Activated CD8-positive, alpha-beta T cell treated with anti-CD3 and anti-CD28 coated beads for 36 hours (primary cell): ENCODE measurements at regions not wholly inside any gene's neighbourhood (a gene's known extent, or its start where the extent isn't known, plus 50 kb on each side); places are given as distances from the start of the nearest gene placed in this dataset.

Experiments used
- ATAC-seq: fragments of 200-7000 bp; cut with Tn5 transposase; one replicate; pipeline ENCODE4 v1.10.0; 2021; ENCODE audit warnings: mild to moderate bottlenecking, moderate library complexity
- CTCF ChIA-PET: fragments of 350-600 bp; sonication (Branson Sonifier 250); formaldehyde crosslinking; loops from one replicate; lab custom pipeline; 2021; ENCODE audit warnings: antibody characterized with exemption; lab: Charles Lee
- POLR2A ChIA-PET: fragments of 350-600 bp; sonication (Branson Sonifier 250); formaldehyde crosslinking; loops from one replicate; lab custom pipeline; 2021; ENCODE audit warnings: antibody characterized with exemption; lab: Charles Lee
- DNase-seq: peaks from one replicate; pipeline ENCODE4 v3.0.0-alpha.2; 2020
- H3K27ac Mint-ChIP-seq: one replicate; pipeline ENCODE4 v1.8.0; 2021; ENCODE audit warnings: mild to moderate bottlenecking, mixed read lengths
- H3K27me3 Mint-ChIP-seq: one replicate; pipeline ENCODE4 v1.8.0; 2021; ENCODE audit warnings: mixed read lengths
- H3K36me3 Mint-ChIP-seq: one replicate; pipeline ENCODE4 v1.8.0; 2021; ENCODE audit warnings: low read depth, mixed read lengths
- H3K4me1 Mint-ChIP-seq: one replicate; pipeline ENCODE4 v1.8.0; 2021; ENCODE audit warnings: low read depth, mixed read lengths
- H3K4me3 Mint-ChIP-seq: one replicate; pipeline ENCODE4 v1.8.0; 2021; ENCODE audit warnings: mild to moderate bottlenecking, moderate library complexity, mixed read lengths
- H3K9me3 Mint-ChIP-seq: one replicate; pipeline ENCODE4 v1.8.0; 2021; ENCODE audit warnings: mixed read lengths
- intact Hi-C: fragments of 100-400 bp; cut with micrococcal nuclease; formaldehyde crosslinking; loops from one replicate; pipeline ENCODE4 v1.10.0; 2022
- TF ChIP-seq, protein P1 (sequence below): fragments of 200-600 bp; IDR thresholded peaks from one replicate; pipeline ENCODE4 v1.8.0; 2022; ENCODE audit warnings: antibody characterized with exemption, mild to moderate bottlenecking

DNA sequence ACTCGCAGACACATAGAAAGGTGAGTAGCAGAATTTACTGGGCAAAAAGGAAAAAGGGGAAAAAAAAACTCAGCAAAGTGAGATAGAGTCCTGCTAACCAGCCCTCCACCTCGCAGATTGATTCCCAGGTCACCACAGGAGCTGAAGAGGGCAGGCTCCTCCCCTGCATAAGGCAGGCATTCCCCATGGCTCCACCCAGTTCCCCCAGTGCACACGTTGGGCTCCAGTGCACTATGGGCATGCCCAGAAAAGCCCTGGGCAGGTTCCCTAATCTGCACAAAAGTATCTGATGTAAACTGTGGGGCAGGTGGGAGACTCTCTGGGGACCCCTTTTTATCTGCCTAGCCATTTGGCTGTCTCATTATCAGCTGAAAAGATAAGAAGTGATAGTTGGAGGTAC is 461.2 kb upstream of the TMEFF2 start:
- H3K4me1 Mint-ChIP-seq = no peaks in the 10 kb centered on the region
- no peak overlapping the region for H3K27ac Mint-ChIP-seq

DNA sequence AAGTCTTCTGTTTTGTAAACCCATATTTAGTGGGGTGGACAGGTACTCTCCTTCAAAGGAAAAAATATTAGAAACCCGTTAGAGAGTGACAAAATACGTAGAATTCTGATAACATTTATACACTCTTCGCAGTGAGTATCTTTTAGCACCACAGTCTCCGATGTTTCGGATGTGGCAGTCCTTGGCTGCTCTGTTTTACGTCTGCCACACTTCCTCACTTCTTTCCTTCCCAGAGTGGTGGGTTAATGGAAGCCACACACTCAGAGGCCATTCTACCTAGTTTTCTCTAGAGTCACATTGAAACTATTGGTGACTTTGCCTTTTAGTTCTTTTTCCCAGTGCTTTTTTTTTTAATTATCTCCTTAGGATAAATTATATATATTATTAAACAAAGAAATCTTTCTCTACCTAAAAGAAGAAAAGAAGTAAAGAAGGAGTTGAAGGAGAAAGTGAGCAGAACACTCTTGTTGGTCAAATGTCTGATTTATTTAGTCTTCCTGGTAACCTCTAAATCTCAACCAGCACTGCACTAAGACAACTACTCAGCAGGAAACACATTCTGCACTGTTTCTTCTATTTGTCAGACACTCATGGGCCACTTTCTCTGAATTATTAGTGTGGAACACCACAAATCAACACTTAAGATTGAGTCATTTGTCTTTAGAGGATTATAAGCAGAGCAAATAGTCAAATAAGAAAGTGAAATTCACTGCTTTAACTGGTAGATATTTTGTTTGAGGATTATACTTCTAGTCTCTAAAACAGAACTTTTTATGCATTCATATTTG is 451.3 kb upstream of the TMEFF2 start:
- ATAC-seq (no peak), DNase-seq (no peak)
- Mint-ChIP-seq H3K4me3 (no peak overlapping the region), H3K36me3 (no peaks in the 10 kb centered on the region), H3K9me3 (no peaks in the 10 kb centered on the region), H3K27ac (no peak overlapping the region), H3K4me1 (no peaks in the 10 kb centered on the region), H3K27me3 (no peaks in the 10 kb centered on the region)
- TF ChIP-seq, protein P1, sequence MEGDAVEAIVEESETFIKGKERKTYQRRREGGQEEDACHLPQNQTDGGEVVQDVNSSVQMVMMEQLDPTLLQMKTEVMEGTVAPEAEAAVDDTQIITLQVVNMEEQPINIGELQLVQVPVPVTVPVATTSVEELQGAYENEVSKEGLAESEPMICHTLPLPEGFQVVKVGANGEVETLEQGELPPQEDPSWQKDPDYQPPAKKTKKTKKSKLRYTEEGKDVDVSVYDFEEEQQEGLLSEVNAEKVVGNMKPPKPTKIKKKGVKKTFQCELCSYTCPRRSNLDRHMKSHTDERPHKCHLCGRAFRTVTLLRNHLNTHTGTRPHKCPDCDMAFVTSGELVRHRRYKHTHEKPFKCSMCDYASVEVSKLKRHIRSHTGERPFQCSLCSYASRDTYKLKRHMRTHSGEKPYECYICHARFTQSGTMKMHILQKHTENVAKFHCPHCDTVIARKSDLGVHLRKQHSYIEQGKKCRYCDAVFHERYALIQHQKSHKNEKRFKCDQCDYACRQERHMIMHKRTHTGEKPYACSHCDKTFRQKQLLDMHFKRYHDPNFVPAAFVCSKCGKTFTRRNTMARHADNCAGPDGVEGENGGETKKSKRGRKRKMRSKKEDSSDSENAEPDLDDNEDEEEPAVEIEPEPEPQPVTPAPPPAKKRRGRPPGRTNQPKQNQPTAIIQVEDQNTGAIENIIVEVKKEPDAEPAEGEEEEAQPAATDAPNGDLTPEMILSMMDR = no peak
- CTCF ChIA-PET = no interaction called here
- intact Hi-C loops = no loop called here
- POLR2A ChIA-PET = no interaction called here

More for the DNA sequence above, 461.2 kb upstream of the TMEFF2 start:
- Mint-ChIP-seq H3K4me3 (no peak overlapping the region), H3K36me3 (no peaks in the 10 kb centered on the region), H3K9me3 (no peaks in the 10 kb centered on the region), H3K27me3 (no peaks in the 10 kb centered on the region)
- ATAC-seq (no peak), DNase-seq (no peak)
- TF ChIP-seq, protein P1 = no peak
- CTCF ChIA-PET = no interaction called here
- intact Hi-C loops = no loop called here
- POLR2A ChIA-PET = no interaction called here

DNA sequence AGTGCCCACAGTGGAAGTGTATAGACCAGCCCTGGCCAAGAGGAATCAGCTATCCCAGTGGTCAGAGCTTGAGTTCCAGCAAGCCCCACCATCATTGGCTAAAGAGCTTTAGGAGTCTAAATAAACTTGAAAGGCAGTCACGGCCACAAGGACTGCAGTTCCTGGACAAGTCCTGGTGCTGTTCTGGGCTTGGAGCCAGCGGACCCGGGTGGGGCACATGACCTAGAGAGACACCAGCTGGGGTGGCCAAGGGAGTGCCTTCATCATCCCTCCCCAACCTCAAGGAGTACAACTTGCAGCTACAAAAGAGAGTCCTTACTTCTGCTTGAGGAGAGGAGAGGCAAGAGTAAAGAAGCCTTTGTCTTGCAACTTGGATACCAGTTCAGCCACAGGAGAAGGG is 439.8 kb upstream of the TMEFF2 start:
- Mint-ChIP-seq H3K9me3 (no peaks in the 10 kb centered on the region), H3K4me3 (no peak overlapping the region), H3K4me1 (no peaks in the 10 kb centered on the region), H3K27ac (no peak overlapping the region), H3K36me3 (no peaks in the 10 kb centered on the region), H3K27me3 (no peaks in the 10 kb centered on the region)
- ChIA-PET CTCF (no interaction called here), POLR2A (no interaction called here)
- TF ChIP-seq, protein P1 = no peak
- ATAC-seq (no peak), DNase-seq (no peak)
- intact Hi-C loops = no loop called here

- H3K4me3 Mint-ChIP-seq = no peak overlapping the region
- DNase-seq (no peak), ATAC-seq (no peak)
- no peaks in the 10 kb centered on the region for H3K9me3 Mint-ChIP-seq
- H3K27me3 Mint-ChIP-seq = no peaks in the 10 kb centered on the region
- ChIA-PET CTCF (no interaction called here), POLR2A (no interaction called here)
- intact Hi-C loops = no loop called here
- H3K27ac Mint-ChIP-seq = no peak overlapping the region
- TF ChIP-seq, protein P1 = no peak
- no peaks in the 10 kb centered on the region for H3K4me1 Mint-ChIP-seq
- no peaks in the 10 kb centered on the region for H3K36me3 Mint-ChIP-seq
Measured at GRCh38 chr2:192628017-192628416, 433.3 kb upstream of the TMEFF2 start.

GRCh38 chr2:192615105-192615504 is 420.4 kb upstream of the TMEFF2 start:
- TF ChIP-seq, protein P1 = no peak
- CTCF ChIA-PET = no interaction called here
- Mint-ChIP-seq H3K4me1 (no peaks in the 10 kb centered on the region), H3K4me3 (no peak overlapping the region), H3K27me3 (no peaks in the 10 kb centered on the region), H3K36me3 (no peaks in the 10 kb centered on the region), H3K27ac (no peak overlapping the region), H3K9me3 (peaks cover 3% of the 10 kb centered on the region)
- POLR2A ChIA-PET = no interaction called here
- intact Hi-C loops = no loop called here
- ATAC-seq (no peak), DNase-seq (no peak)
